Left lung (tissue), 4 donors: ENCODE measurements at regions not wholly inside any gene's neighbourhood (a gene's known extent, or its start where the extent isn't known, plus 50 kb on each side); places are given as distances from the start of the nearest gene placed in this dataset.

ENCODE experiments used
- ATAC-seq: fragments of 200-7000 bp; cut with Tn5 transposase; one replicate; pipeline ENCODE4 v1.9.1; 2020; ENCODE audit warnings: moderate library complexity
- DNase-seq, 4 donors: peaks; one replicate each; pipeline ENCODE4 v3.0.0-alpha.2; 2013 to 2020
- H3K27ac ChIP-seq, 2 donors: fragments of 200-600 bp; sonication (generic) in 1 of 2; one replicate each; pipeline versions ENCODE4 v1.5.0 to v1.8.0; 2020 to 2021
- H3K27me3 ChIP-seq, 2 donors: fragments of 200-600 bp; sonication (generic) in 1 of 2; one replicate each; pipeline versions ENCODE4 v1.5.0 to v1.8.0; 2020 to 2021
- H3K36me3 ChIP-seq, 2 donors: fragments of 200-600 bp; sonication (generic) in 1 of 2; one replicate each; pipeline versions ENCODE4 v1.5.0 to v1.8.0; 2020 to 2021
- H3K4me1 ChIP-seq, 2 donors: fragments of 200-600 bp; one replicate each; pipeline ENCODE4 v1.8.0; 2021
- H3K4me3 ChIP-seq, 2 donors: fragments of 200-600 bp; sonication (generic) in 1 of 2; one replicate each; pipeline versions ENCODE4 v1.5.0 to v1.8.0; 2020 to 2021; ENCODE audit warnings: mild to moderate bottlenecking in 1 of 2
- H3K9me3 ChIP-seq, 2 donors: fragments of 200-600 bp; sonication (generic) in 1 of 2; one replicate each; pipeline versions ENCODE4 v1.5.0 to v1.8.0; 2020 to 2021
- intact Hi-C, 2 donors: fragments of 100-400 bp; cut with DNase I; formaldehyde crosslinking; loops; one replicate each; pipeline versions ENCODE4 v1.11.2 to v1.14.2; 2022
- TF ChIP-seq, protein P1 (sequence below), 2 donors: fragments of 200-600 bp; sonication (generic) in 1 of 2; IDR thresholded peaks; one replicate each; pipeline versions ENCODE4 v1.5.0 to v1.8.0; 2021; ENCODE audit warnings: antibody characterized with exemption in 2 of 2
- donor health status: DM: no; HTN: yes; CAD: no.
- donor health status: DM: no; HTN: no; CAD: no.

DNA sequence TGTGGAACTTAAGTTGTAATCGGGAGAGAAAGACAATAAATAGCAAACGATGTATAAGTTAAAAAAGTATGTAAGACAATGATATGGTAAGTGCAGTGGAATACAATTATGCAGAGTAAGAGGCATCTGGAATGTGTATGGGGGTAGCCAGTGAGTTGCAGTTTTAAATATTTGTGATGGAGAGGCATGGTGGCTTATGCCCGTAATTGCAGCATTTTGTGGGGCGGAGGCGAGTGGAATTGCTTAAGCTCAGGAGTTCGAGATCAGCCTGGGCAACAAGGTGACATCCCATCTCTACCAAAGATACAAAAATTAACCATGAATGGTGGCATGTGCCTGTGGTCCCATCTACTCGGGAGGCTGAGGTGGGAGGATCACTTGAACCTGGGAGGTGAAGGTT is 52.5 kb upstream of the WDFY3 start:
- H3K27ac ChIP-seq, result no peak overlapping the region
- ATAC-seq (no peak), DNase-seq (no peak)
- intact Hi-C loops, result no loop called here
- H3K4me1 ChIP-seq, result no peaks in the 10 kb centered on the region
- no peak overlapping the region for H3K4me3 ChIP-seq
- H3K9me3 ChIP-seq, result peaks cover 0 to 9% of the 10 kb centered on the region in 2 donors
- H3K27me3 ChIP-seq, result no peaks in the 10 kb centered on the region
- H3K36me3 ChIP-seq, result no peaks in the 10 kb centered on the region
- TF ChIP-seq, protein P1, sequence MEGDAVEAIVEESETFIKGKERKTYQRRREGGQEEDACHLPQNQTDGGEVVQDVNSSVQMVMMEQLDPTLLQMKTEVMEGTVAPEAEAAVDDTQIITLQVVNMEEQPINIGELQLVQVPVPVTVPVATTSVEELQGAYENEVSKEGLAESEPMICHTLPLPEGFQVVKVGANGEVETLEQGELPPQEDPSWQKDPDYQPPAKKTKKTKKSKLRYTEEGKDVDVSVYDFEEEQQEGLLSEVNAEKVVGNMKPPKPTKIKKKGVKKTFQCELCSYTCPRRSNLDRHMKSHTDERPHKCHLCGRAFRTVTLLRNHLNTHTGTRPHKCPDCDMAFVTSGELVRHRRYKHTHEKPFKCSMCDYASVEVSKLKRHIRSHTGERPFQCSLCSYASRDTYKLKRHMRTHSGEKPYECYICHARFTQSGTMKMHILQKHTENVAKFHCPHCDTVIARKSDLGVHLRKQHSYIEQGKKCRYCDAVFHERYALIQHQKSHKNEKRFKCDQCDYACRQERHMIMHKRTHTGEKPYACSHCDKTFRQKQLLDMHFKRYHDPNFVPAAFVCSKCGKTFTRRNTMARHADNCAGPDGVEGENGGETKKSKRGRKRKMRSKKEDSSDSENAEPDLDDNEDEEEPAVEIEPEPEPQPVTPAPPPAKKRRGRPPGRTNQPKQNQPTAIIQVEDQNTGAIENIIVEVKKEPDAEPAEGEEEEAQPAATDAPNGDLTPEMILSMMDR (IDR thresholded peaks at IDR 0.05), result no peak

GRCh38 chr4:85019411-85019810 is 52.9 kb upstream of the WDFY3 start:
- Histone ChIP-seq H3K4me1 (no peaks in the 10 kb centered on the region), H3K4me3 (no peak overlapping the region), H3K27me3 (no peaks in the 10 kb centered on the region), H3K36me3 (no peaks in the 10 kb centered on the region), H3K9me3 (peaks cover 0 to 4% of the 10 kb centered on the region in 2 donors), H3K27ac (no peak overlapping the region)
- intact Hi-C loops, result no loop called here
- DNase-seq, result no peak
- TF ChIP-seq, protein P1 (IDR thresholded peaks at IDR 0.05), result no peak
- ATAC-seq, result no peak

DNA sequence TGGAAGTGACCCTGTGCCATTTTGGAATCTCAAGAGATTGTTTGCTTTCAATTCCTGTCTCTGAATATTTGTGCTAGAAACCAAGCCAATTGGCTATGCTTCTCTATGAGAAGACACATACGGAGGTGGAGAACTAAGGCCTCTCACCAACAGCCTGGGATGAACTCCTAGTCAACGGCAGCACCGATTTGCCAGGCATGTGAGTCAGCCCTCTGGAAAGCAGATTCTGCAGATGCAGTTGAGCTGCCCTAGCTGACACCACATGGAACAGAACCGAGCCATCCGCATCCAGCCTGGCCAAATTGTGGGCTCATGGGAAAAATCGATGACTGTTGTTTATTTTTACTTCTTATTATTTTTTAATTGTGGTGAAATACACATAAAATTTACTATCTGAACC is 58.2 kb upstream of the WDFY3 start:
- TF ChIP-seq, protein P1 (IDR thresholded peaks at IDR 0.05), result no peak
- intact Hi-C loops, result no loop called here
- ATAC-seq, result no peak
- no peak for DNase-seq
- H3K4me3 ChIP-seq, result no peak overlapping the region
- H3K27ac ChIP-seq, result no peak overlapping the region
- H3K27me3 ChIP-seq, result no peaks in the 10 kb centered on the region
- no peaks in the 10 kb centered on the region for H3K4me1 ChIP-seq
- H3K9me3 ChIP-seq, result peaks cover 0 to 8% of the 10 kb centered on the region in 2 donors
- no peaks in the 10 kb centered on the region for H3K36me3 ChIP-seq

DNA sequence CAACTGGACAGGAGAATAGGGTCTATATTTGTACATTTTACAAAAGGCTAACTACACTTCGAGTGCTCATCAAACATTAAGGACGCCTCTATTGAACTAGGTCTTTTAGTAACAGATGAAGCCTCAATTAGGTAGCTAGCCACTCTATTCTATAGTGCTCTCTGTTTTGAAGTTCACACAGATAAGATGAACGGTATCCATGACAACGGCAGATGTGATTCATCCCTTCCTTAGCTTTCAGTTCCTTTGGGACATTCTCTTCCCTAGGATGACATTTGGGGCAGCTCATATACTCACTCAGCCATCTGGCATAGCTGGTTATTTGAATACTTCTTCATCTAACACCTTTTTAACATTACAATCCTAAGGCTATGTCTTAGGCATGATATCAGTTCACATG is 62.4 kb upstream of the WDFY3 start:
- intact Hi-C loops, result no loop called here
- no peak for DNase-seq
- H3K4me1 ChIP-seq, result no peaks in the 10 kb centered on the region
- ATAC-seq, result no peak
- H3K9me3 ChIP-seq, result peaks cover 0 to 28% of the 10 kb centered on the region in 2 donors
- no peak overlapping the region for H3K27ac ChIP-seq
- no peak overlapping the region for H3K4me3 ChIP-seq
- no peaks in the 10 kb centered on the region for H3K36me3 ChIP-seq
- TF ChIP-seq, protein P1 (IDR thresholded peaks at IDR 0.05), result no peak
- no peaks in the 10 kb centered on the region for H3K27me3 ChIP-seq

DNA sequence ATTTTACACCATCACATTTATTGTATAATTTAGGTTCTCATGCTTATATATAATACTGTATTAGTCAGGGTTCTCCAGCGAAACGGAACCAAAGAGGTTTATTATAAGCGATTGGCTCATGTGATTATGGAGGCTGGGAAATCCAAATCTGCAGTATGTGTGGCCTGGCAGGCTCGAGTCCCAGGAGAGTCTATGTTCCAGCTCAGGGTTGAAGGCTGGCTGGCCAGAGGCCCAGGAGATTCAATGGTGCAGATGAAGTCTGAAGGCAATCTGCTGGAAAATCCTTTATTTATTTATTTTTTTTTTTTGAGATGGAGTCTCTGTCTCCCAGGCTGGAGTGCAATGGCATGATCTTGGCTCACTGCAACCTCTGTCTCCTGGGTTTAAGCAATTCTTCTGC is 63.0 kb upstream of the WDFY3 start:
- no peaks in the 10 kb centered on the region for H3K4me1 ChIP-seq
- H3K27ac ChIP-seq, result no peak overlapping the region
- H3K27me3 ChIP-seq, result no peaks in the 10 kb centered on the region
- peaks cover 0 to 33% of the 10 kb centered on the region in 2 donors for H3K9me3 ChIP-seq
- TF ChIP-seq, protein P1 (IDR thresholded peaks at IDR 0.05), result no peak
- no peak overlapping the region for H3K4me3 ChIP-seq
- no peak for ATAC-seq
- DNase-seq, result no peak
- no peaks in the 10 kb centered on the region for H3K36me3 ChIP-seq
- intact Hi-C loops, result no loop called here
